ENCODE measurements at regions not wholly inside any gene's neighbourhood (a gene's known extent, or its start where the extent isn't known, plus 50 kb on each side); places are given as distances from the start of the nearest gene placed in this dataset.
A peak's percentile ranks its signal among the peaks of the same experiment; 100 is the strongest.

- H3K4me3 ChIP-seq (ENCODE audit: insufficient read depth in 1 of 2, low read depth in 1 of 2, low read length in 2 of 2) = no peak overlapping the region
- peak overlapping the region; percentile 84 for H2BK5ac ChIP-seq (ENCODE audit: low read depth, low read length, poor library complexity, severe bottlenecking)
- 90% methylated on average over 5 of the region's 8 CpGs for WGBS
- H3K23ac ChIP-seq (ENCODE audit: low read length in 2 of 2) = no peak overlapping the region
- no peak overlapping the region for H4K91ac ChIP-seq (ENCODE audit: low read length)
- peak overlapping the region; percentile 34 for H3K4me2 ChIP-seq (ENCODE audit: low read length, poor library complexity, severe bottlenecking)
- H3K4me1 ChIP-seq (ENCODE audit: control insufficient read depth, insufficient read depth, low read depth, low read length) = peaks cover 2% of the 10 kb centered on the region
- H3K14ac ChIP-seq (ENCODE audit: low read length in 2 of 2) = no peak overlapping the region
- H3K4ac ChIP-seq (ENCODE audit: low read depth in 1 of 2, low read length in 2 of 2) = no peak overlapping the region
- H3K9ac ChIP-seq (ENCODE audit: low read length) = no peak overlapping the region
- no peak overlapping the region for H2BK120ac ChIP-seq (ENCODE audit: low read depth, low read length)
- H3K79me1 ChIP-seq (replicated peaks; ENCODE audit: low read length, poor library complexity, severe bottlenecking) = no peaks in the 10 kb centered on the region
- H2AFZ ChIP-seq (ENCODE audit: low read depth, low read length) = no peak overlapping the region
- no peak overlapping the region for H2BK15ac ChIP-seq (ENCODE audit: low read depth, poor library complexity, severe bottlenecking)
- H2AK5ac ChIP-seq (ENCODE audit: low read length, severe bottlenecking) = peak overlapping the region; percentile 96
- H2BK12ac ChIP-seq (ENCODE audit: low read length in 2 of 2) = no peak overlapping the region
- no peak for DNase-seq
- no peak overlapping the region for H3K18ac ChIP-seq (ENCODE audit: low read depth in 1 of 2, low read length in 2 of 2)
- peak overlapping the region; percentile 98 for H3K27ac ChIP-seq (ENCODE audit: low read length, poor library complexity, severe bottlenecking)
- no peaks in the 10 kb centered on the region for H3K9me3 ChIP-seq (ENCODE audit: control insufficient read depth, low read length)
- H3K27me3 ChIP-seq (ENCODE audit: control insufficient read depth in 1 of 2, insufficient read depth in 1 of 2, low read length in 2 of 2) = no peaks in the 10 kb centered on the region
- H3K36me3 ChIP-seq (ENCODE audit: control insufficient read depth in 1 of 2, insufficient read depth in 2 of 2, low read depth in 1 of 2, low read length in 2 of 2) = no peaks in the 10 kb centered on the region
- no peak overlapping the region for H4K8ac ChIP-seq (ENCODE audit: low read length)
These were observed 76.8 kb downstream of the PDE6H start for GRCh38 chr12:15049461-15050153.

GRCh38 chr12:15050659-15051058 lies 77.8 kb downstream of the PDE6H start:
- WGBS = 67% methylated on average over 2 of the region's 2 CpGs
- no peaks in the 10 kb centered on the region for H3K9me3 ChIP-seq (ENCODE audit: control insufficient read depth, low read length)
- DNase-seq = peak; percentile 71

GRCh38 chr12:15052691-15053090 lies 79.8 kb downstream of the PDE6H start:
- no peak overlapping the region for H3K14ac ChIP-seq (ENCODE audit: low read length in 2 of 2)
- no peak overlapping the region for H3K4me2 ChIP-seq (ENCODE audit: low read length, poor library complexity, severe bottlenecking)
- no peaks in the 10 kb centered on the region for H3K79me1 ChIP-seq (replicated peaks; ENCODE audit: low read length, poor library complexity, severe bottlenecking)
- peaks cover 1% of the 10 kb centered on the region for H3K4me1 ChIP-seq (ENCODE audit: control insufficient read depth, insufficient read depth, low read depth, low read length)
- no peak overlapping the region for H2BK12ac ChIP-seq (ENCODE audit: low read length in 2 of 2)
- no peak overlapping the region for H2AFZ ChIP-seq (ENCODE audit: low read depth, low read length)
- H3K4ac ChIP-seq (ENCODE audit: low read depth in 1 of 2, low read length in 2 of 2) = no peak overlapping the region
- WGBS = 100% methylated on average over 1 of the region's 2 CpGs
- no peaks in the 10 kb centered on the region for H3K36me3 ChIP-seq (ENCODE audit: control insufficient read depth in 1 of 2, insufficient read depth in 2 of 2, low read depth in 1 of 2, low read length in 2 of 2)
- H2BK15ac ChIP-seq (ENCODE audit: low read depth, poor library complexity, severe bottlenecking) = no peak overlapping the region
- H3K23ac ChIP-seq (ENCODE audit: low read length in 2 of 2) = no peak overlapping the region
- no peaks in the 10 kb centered on the region for H3K27me3 ChIP-seq (ENCODE audit: control insufficient read depth in 1 of 2, insufficient read depth in 1 of 2, low read length in 2 of 2)
- no peak overlapping the region for H3K18ac ChIP-seq (ENCODE audit: low read depth in 1 of 2, low read length in 2 of 2)
- no peak overlapping the region for H4K8ac ChIP-seq (ENCODE audit: low read length)
- H2BK120ac ChIP-seq (ENCODE audit: low read depth, low read length) = no peak overlapping the region
- no peak for DNase-seq
- H2AK5ac ChIP-seq (ENCODE audit: low read length, severe bottlenecking) = no peak overlapping the region
- H3K9ac ChIP-seq (ENCODE audit: low read length) = no peak overlapping the region
- no peak overlapping the region for H2BK5ac ChIP-seq (ENCODE audit: low read depth, low read length, poor library complexity, severe bottlenecking)
- no peak overlapping the region for H3K27ac ChIP-seq (ENCODE audit: low read length, poor library complexity, severe bottlenecking)
- no peak overlapping the region for H3K4me3 ChIP-seq (ENCODE audit: insufficient read depth in 1 of 2, low read depth in 1 of 2, low read length in 2 of 2)
- no peaks in the 10 kb centered on the region for H3K9me3 ChIP-seq (ENCODE audit: control insufficient read depth, low read length)
- H4K91ac ChIP-seq (ENCODE audit: low read length) = no peak overlapping the region

More at GRCh38 chr12:15050659-15051058, 77.8 kb downstream of the PDE6H start:
- no peak overlapping the region for H3K9ac ChIP-seq (ENCODE audit: low read length)
- H2BK12ac ChIP-seq (ENCODE audit: low read length in 2 of 2) = no peak overlapping the region
- H2BK15ac ChIP-seq (ENCODE audit: low read depth, poor library complexity, severe bottlenecking) = no peak overlapping the region
- no peak overlapping the region for H2AK5ac ChIP-seq (ENCODE audit: low read length, severe bottlenecking)
- peaks cover 1% of the 10 kb centered on the region for H3K4me1 ChIP-seq (ENCODE audit: control insufficient read depth, insufficient read depth, low read depth, low read length)
- no peaks in the 10 kb centered on the region for H3K27me3 ChIP-seq (ENCODE audit: control insufficient read depth in 1 of 2, insufficient read depth in 1 of 2, low read length in 2 of 2)
- H3K14ac ChIP-seq (ENCODE audit: low read length in 2 of 2) = no peak overlapping the region
- H3K4ac ChIP-seq (ENCODE audit: low read depth in 1 of 2, low read length in 2 of 2) = no peak overlapping the region
- H3K23ac ChIP-seq (ENCODE audit: low read length in 2 of 2) = no peak overlapping the region
- peak overlapping the region; percentile 98 for H3K27ac ChIP-seq (ENCODE audit: low read length, poor library complexity, severe bottlenecking)
- no peak overlapping the region for H3K18ac ChIP-seq (ENCODE audit: low read depth in 1 of 2, low read length in 2 of 2)
- no peaks in the 10 kb centered on the region for H3K36me3 ChIP-seq (ENCODE audit: control insufficient read depth in 1 of 2, insufficient read depth in 2 of 2, low read depth in 1 of 2, low read length in 2 of 2)
- H3K79me1 ChIP-seq (replicated peaks; ENCODE audit: low read length, poor library complexity, severe bottlenecking) = no peaks in the 10 kb centered on the region
- peak overlapping the region; percentile 89 for H2BK5ac ChIP-seq (ENCODE audit: low read depth, low read length, poor library complexity, severe bottlenecking)
- no peak overlapping the region for H3K4me3 ChIP-seq (ENCODE audit: insufficient read depth in 1 of 2, low read depth in 1 of 2, low read length in 2 of 2)
- no peak overlapping the region for H2BK120ac ChIP-seq (ENCODE audit: low read depth, low read length)
- H4K8ac ChIP-seq (ENCODE audit: low read length) = no peak overlapping the region
- no peak overlapping the region for H2AFZ ChIP-seq (ENCODE audit: low read depth, low read length)
- H3K4me2 ChIP-seq (ENCODE audit: low read length, poor library complexity, severe bottlenecking) = peak overlapping the region; percentile 43
- no peak overlapping the region for H4K91ac ChIP-seq (ENCODE audit: low read length)

GRCh38 chr12:15056218-15056617 lies 83.4 kb downstream of the PDE6H start:
- H2AFZ ChIP-seq (ENCODE audit: low read depth, low read length) = no peak overlapping the region

More at GRCh38 chr12:15056218-15056617, 83.4 kb downstream of the PDE6H start:
- H3K4me3 ChIP-seq (ENCODE audit: insufficient read depth in 1 of 2, low read depth in 1 of 2, low read length in 2 of 2) = no peak overlapping the region
- no peak overlapping the region for H3K14ac ChIP-seq (ENCODE audit: low read length in 2 of 2)
- no peak overlapping the region for H4K8ac ChIP-seq (ENCODE audit: low read length)
- H3K4me2 ChIP-seq (ENCODE audit: low read length, poor library complexity, severe bottlenecking) = no peak overlapping the region
- no peaks in the 10 kb centered on the region for H3K4me1 ChIP-seq (ENCODE audit: control insufficient read depth, insufficient read depth, low read depth, low read length)
- H2BK15ac ChIP-seq (ENCODE audit: low read depth, poor library complexity, severe bottlenecking) = no peak overlapping the region
- H2AK5ac ChIP-seq (ENCODE audit: low read length, severe bottlenecking) = no peak overlapping the region
- H3K36me3 ChIP-seq (ENCODE audit: control insufficient read depth in 1 of 2, insufficient read depth in 2 of 2, low read depth in 1 of 2, low read length in 2 of 2) = no peaks in the 10 kb centered on the region
- 100% methylated on average over 1 of the region's 1 CpG for WGBS
- H3K4ac ChIP-seq (ENCODE audit: low read depth in 1 of 2, low read length in 2 of 2) = no peak overlapping the region
- H2BK5ac ChIP-seq (ENCODE audit: low read depth, low read length, poor library complexity, severe bottlenecking) = no peak overlapping the region
- no peak overlapping the region for H4K91ac ChIP-seq (ENCODE audit: low read length)
- H3K27ac ChIP-seq (ENCODE audit: low read length, poor library complexity, severe bottlenecking) = no peak overlapping the region
- no peaks in the 10 kb centered on the region for H3K79me1 ChIP-seq (replicated peaks; ENCODE audit: low read length, poor library complexity, severe bottlenecking)
- no peak overlapping the region for H3K23ac ChIP-seq (ENCODE audit: low read length in 2 of 2)
- no peak for DNase-seq
- H3K18ac ChIP-seq (ENCODE audit: low read depth in 1 of 2, low read length in 2 of 2) = no peak overlapping the region
- no peak overlapping the region for H2BK12ac ChIP-seq (ENCODE audit: low read length in 2 of 2)
- H2BK120ac ChIP-seq (ENCODE audit: low read depth, low read length) = no peak overlapping the region
- H3K9me3 ChIP-seq (ENCODE audit: control insufficient read depth, low read length) = no peaks in the 10 kb centered on the region
- H3K9ac ChIP-seq (ENCODE audit: low read length) = no peak overlapping the region
- no peaks in the 10 kb centered on the region for H3K27me3 ChIP-seq (ENCODE audit: control insufficient read depth in 1 of 2, insufficient read depth in 1 of 2, low read length in 2 of 2)

Data from mesenchymal stem cell (in vitro differentiated cells and primary cell).